HCT116 (cell line): ENCODE measurements at regions not wholly inside any gene's neighbourhood (a gene's known extent, or its start where the extent isn't known, plus 50 kb on each side); places are given as distances from the start of the nearest gene placed in this dataset.

ENCODE experiments used
- ATAC-seq: fragments of 200-7000 bp; cut with Tn5 transposase; 2 replicates; pipeline ENCODE4 v1.9.1; 2020; ENCODE audit warnings: mild to moderate bottlenecking, moderate library complexity
- BruUV-seq: library from RNA; stranded (reverse); fragments of 400-500 nt; replicated peaks from 2 replicates; lab custom pipeline; 2021; lab: Mats Ljungman, UMichigan
- CTCF ChIA-PET: fragments of 300-600 bp; sonication (Branson Sonifier 250); formaldehyde crosslinking; loops from one replicate; lab custom pipeline; 2021; ENCODE audit warnings: antibody characterized with exemption; lab: Charles Lee
- POLR2A ChIA-PET: fragments of 300-600, 350-600 bp; sonication (Branson Sonifier 250); formaldehyde crosslinking; loops from one replicate; lab custom pipeline; 2021; ENCODE audit warnings: antibody characterized with exemption; lab: Charles Lee
- RAD21 ChIA-PET, 2 experiments: fragments of 300-600 bp; sonication (Branson Sonifier 250); formaldehyde crosslinking; loops; one replicate each; lab custom pipeline; 2023; ENCODE audit warnings: low total read pairs in 2 of 2; ENCODE audit not compliant: uncharacterized antibody in 2 of 2, unreplicated experiment in 2 of 2, low non-redundant PET in 1 of 2; lab: Charles Lee
- DNase-seq: peaks from one replicate; pipeline ENCODE4 v3.0.0-alpha.2; 2010; ENCODE audit warnings: low read depth, low spot score
- H2AFZ ChIP-seq: fragments of 200-600 bp; shearing (Covaris generic), sonication (generic); 2 replicates; pipeline ENCODE4 v1.6.1; 2017; ENCODE audit warnings: low read depth, mixed run types, mixed read lengths, antibody characterized with exemption, low read length; ENCODE audit not compliant: poor library complexity, severe bottlenecking
- H3K27ac ChIP-seq: 2 replicates; pipeline ENCODE4 v1.5.1; 2012; ENCODE audit warnings: low read depth, low read length
- H3K27me3 ChIP-seq: fragments of 200-600 bp; sonication (generic); 2 replicates; pipeline ENCODE4 v1.6.1; 2016; ENCODE audit warnings: mixed run types, low read length, mixed read lengths; ENCODE audit not compliant: insufficient read depth
- H3K36me3 ChIP-seq, 2 experiments: fragments of 200-500 bp in 1 of 2; fragments of 200-600 bp in 1 of 2; sonication (Bioruptor generic) in 1 of 2; sonication (generic) in 1 of 2; 2 replicates each; pipeline versions ENCODE4 v1.5.1 to v1.6.1; 2014 to 2016; ENCODE audit warnings: low read length in 2 of 2, inconsistent platforms in 1 of 2, mixed read lengths in 1 of 2, mixed run types in 1 of 2; ENCODE audit not compliant: insufficient read depth in 2 of 2, control insufficient read depth in 1 of 2
- H3K4me1 ChIP-seq, 2 experiments: fragments of 200-600 bp in 1 of 2; sonication (generic) in 1 of 2; 2 replicates each; pipeline versions ENCODE4 v1.5.1 to v1.6.1; 2012 to 2017; ENCODE audit warnings: low read length in 2 of 2, inconsistent platforms in 1 of 2, mild to moderate bottlenecking in 1 of 2, mixed read lengths in 1 of 2, mixed run types in 1 of 2, moderate library complexity in 1 of 2; ENCODE audit not compliant: insufficient read depth in 2 of 2, control insufficient read depth in 1 of 2
- H3K4me2 ChIP-seq: fragments of 200-600 bp; sonication (generic); 2 replicates; pipeline ENCODE4 v1.6.1; 2017; ENCODE audit warnings: mixed run types, low read length, mixed read lengths
- H3K4me3 ChIP-seq, 2 experiments: fragments of 200-600 bp in 1 of 2; sonication (generic) in 1 of 2; replicated peaks in 1 of 2; 2 replicates each; pipeline ENCODE4 v1.5.1; 2011 to 2016; ENCODE audit warnings: low read length in 2 of 2, control low read depth in 1 of 2, low read depth in 1 of 2, mild to moderate bottlenecking in 1 of 2, mixed read lengths in 1 of 2, mixed run types in 1 of 2
- H3K79me2 ChIP-seq: fragments of 200-600 bp; sonication (generic); 2 replicates; pipeline ENCODE4 v1.6.1; 2017; ENCODE audit warnings: mild to moderate bottlenecking, mixed run types, low read length, moderate library complexity, mixed read lengths; ENCODE audit not compliant: insufficient read depth
- H3K9ac ChIP-seq: fragments of 200-600 bp; sonication (generic); 2 replicates; pipeline ENCODE4 v1.6.1; 2016; ENCODE audit warnings: low read length, mixed read lengths
- H3K9me2 ChIP-seq: fragments of 200-600 bp; sonication (generic), shearing (Covaris generic); 2 replicates; pipeline ENCODE4 v1.6.1; 2017; ENCODE audit warnings: mixed run types, mild to moderate bottlenecking, moderate library complexity; ENCODE audit not compliant: insufficient read depth
- H3K9me3 ChIP-seq, 2 experiments: fragments of 200-500 bp in 1 of 2; fragments of 200-600 bp in 1 of 2; sonication (Bioruptor generic) in 1 of 2; sonication (generic) in 1 of 2; 2 replicates each; pipeline ENCODE4 v1.6.1; 2014 to 2017; ENCODE audit warnings: low read length in 2 of 2, mixed read lengths in 2 of 2, inconsistent platforms in 1 of 2, low read depth in 1 of 2, mild to moderate bottlenecking in 1 of 2, mixed run types in 1 of 2, moderate library complexity in 1 of 2; ENCODE audit not compliant: control insufficient read depth in 1 of 2, insufficient read depth in 1 of 2
- H4K20me1 ChIP-seq: fragments of 200-600 bp; sonication (generic), shearing (Covaris generic); 2 replicates; pipeline ENCODE4 v1.6.1; 2017; ENCODE audit warnings: mixed run types, mild to moderate bottlenecking, moderate library complexity; ENCODE audit not compliant: insufficient read depth
- ELF1 ChIP-seq: IDR thresholded peaks from 2 replicates; pipeline ENCODE4 v1.6.1; 2012; ENCODE audit warnings: low read depth, borderline replicate concordance
- EZH2phosphoT487 ChIP-seq: fragments of 200-600 bp; IDR thresholded peaks from 2 replicates; pipeline ENCODE4 v1.6.1; 2018; ENCODE audit warnings: antibody characterized with exemption, borderline replicate concordance
- JUND ChIP-seq: IDR thresholded peaks from 2 replicates; pipeline ENCODE4 v1.6.1; 2012
- POLR2A ChIP-seq: IDR thresholded peaks from 2 replicates; pipeline ENCODE4 v1.7.0; 2011; ENCODE audit warnings: borderline replicate concordance; ENCODE audit not compliant: insufficient read depth, insufficient read length; ENCODE audit errors: extremely low read depth
- POLR2AphosphoS5 ChIP-seq: IDR thresholded peaks from 2 replicates; pipeline ENCODE4 v1.6.1; 2011; ENCODE audit warnings: mild to moderate bottlenecking, low read depth, low read length, moderate library complexity
- SP1 ChIP-seq: IDR thresholded peaks from 2 replicates; pipeline ENCODE4 v1.6.1; 2012; ENCODE audit warnings: low read depth
- TCF7L2 ChIP-seq: IDR thresholded peaks from 2 replicates; pipeline ENCODE4 v1.7.0; 2011; ENCODE audit warnings: borderline replicate concordance, inconsistent platforms; ENCODE audit not compliant: insufficient read depth, insufficient read length; ENCODE audit errors: extremely low read depth
- YY1 ChIP-seq: IDR thresholded peaks from 2 replicates; pipeline ENCODE4 v1.6.1; 2011; ENCODE audit warnings: low read length, low read depth, moderate library complexity, mild to moderate bottlenecking; ENCODE audit not compliant: insufficient replicate concordance; ENCODE audit errors: extremely low read depth
- ZFX ChIP-seq: fragments of 450-650 bp; IDR thresholded peaks from 2 replicates; pipeline ENCODE4 v1.6.1; 2017
- intact Hi-C: fragments of 100-400 bp; cut with micrococcal nuclease; formaldehyde crosslinking; loops from 2 replicates; pipeline ENCODE4 v1.10.0; 2022
- TF ChIP-seq, protein P1 (sequence below): IDR thresholded peaks from 2 replicates; pipeline ENCODE4 v1.6.1; 2012
- TF ChIP-seq, protein P2 (sequence below), 3 experiments: fragments of 200-600 bp in 1 of 3; sonication (generic) in 1 of 3; IDR thresholded peaks in 2 of 3; conservative IDR thresholded peaks in 1 of 3; 2 replicates each; pipeline ENCODE4 v1.5.1; 2012 to 2017; ENCODE audit warnings: low read depth in 2 of 3, low read length in 2 of 3, antibody characterized with exemption in 1 of 3, borderline replicate concordance in 1 of 3, control low read depth in 1 of 3, mild to moderate bottlenecking in 1 of 3, mixed read lengths in 1 of 3, mixed run types in 1 of 3, moderate library complexity in 1 of 3; ENCODE audit not compliant: insufficient read depth in 1 of 3

DNA sequence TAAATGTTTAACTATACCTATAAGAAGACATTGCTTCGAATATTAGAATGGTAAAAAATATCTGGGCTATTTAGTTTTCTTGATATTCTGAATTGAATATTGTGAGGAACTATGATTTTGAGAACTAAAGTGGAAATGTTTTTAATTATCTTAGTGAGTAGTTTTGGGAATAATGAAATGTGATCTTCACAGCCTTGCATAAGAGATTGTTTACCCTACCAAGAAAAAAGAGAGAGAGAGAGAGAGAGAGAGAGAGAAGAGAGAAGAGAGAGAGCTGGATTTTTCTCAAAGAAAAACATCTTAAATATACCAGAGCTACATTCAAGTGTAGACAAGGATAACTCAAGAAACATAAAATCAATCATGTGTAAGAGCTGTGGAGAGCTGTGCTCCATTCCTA lies 148.7 kb upstream of the MAD2L1 start:
- Histone ChIP-seq H2AFZ (no peak overlapping the region), H3K4me2 (no peak overlapping the region), H3K9ac (no peak overlapping the region), H3K27me3 (no peaks in the 10 kb centered on the region), H4K20me1 (no peaks in the 10 kb centered on the region), H3K9me3 (no peaks in the 10 kb centered on the region), H3K27ac (no peak overlapping the region), H3K4me1 (no peaks in the 10 kb centered on the region), H3K36me3 (no peaks in the 10 kb centered on the region), H3K79me2 (no peaks in the 10 kb centered on the region), H3K4me3 (no peak overlapping the region), H3K9me2 (no peaks in the 10 kb centered on the region)
- DNase-seq (no peak), ATAC-seq (no peak)
- intact Hi-C loops: no loop called here
- ChIA-PET RAD21 (no interaction called here), CTCF (no interaction called here), POLR2A (no interaction called here)
- TF ChIP-seq ELF1 (no peak), YY1 (no peak), SP1 (no peak), EZH2phosphoT487 (no peak), ZFX (no peak), TCF7L2 (no peak), POLR2A (no peak), JUND (no peak), POLR2AphosphoS5 (no peak)
- TF ChIP-seq, protein P1, sequence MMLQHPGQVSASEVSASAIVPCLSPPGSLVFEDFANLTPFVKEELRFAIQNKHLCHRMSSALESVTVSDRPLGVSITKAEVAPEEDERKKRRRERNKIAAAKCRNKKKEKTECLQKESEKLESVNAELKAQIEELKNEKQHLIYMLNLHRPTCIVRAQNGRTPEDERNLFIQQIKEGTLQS: no peak
- TF ChIP-seq, protein P2, sequence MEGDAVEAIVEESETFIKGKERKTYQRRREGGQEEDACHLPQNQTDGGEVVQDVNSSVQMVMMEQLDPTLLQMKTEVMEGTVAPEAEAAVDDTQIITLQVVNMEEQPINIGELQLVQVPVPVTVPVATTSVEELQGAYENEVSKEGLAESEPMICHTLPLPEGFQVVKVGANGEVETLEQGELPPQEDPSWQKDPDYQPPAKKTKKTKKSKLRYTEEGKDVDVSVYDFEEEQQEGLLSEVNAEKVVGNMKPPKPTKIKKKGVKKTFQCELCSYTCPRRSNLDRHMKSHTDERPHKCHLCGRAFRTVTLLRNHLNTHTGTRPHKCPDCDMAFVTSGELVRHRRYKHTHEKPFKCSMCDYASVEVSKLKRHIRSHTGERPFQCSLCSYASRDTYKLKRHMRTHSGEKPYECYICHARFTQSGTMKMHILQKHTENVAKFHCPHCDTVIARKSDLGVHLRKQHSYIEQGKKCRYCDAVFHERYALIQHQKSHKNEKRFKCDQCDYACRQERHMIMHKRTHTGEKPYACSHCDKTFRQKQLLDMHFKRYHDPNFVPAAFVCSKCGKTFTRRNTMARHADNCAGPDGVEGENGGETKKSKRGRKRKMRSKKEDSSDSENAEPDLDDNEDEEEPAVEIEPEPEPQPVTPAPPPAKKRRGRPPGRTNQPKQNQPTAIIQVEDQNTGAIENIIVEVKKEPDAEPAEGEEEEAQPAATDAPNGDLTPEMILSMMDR (IDR thresholded peaks at IDR 0.05 in 2 of 3, conservative IDR thresholded peaks at IDR 0.05 in 1 of 3; ENCODE audit: borderline replicate concordance in 1 of 3, insufficient read depth in 1 of 3, low read depth in 2 of 3, low read length in 2 of 3): no peak
- BruUV-seq: no TSS peak
